Left ventricle myocardium inferior (tissue), 1 donor: ENCODE measurements at regions not wholly inside any gene's neighbourhood (a gene's known extent, or its start where the extent isn't known, plus 50 kb on each side); places are given as distances from the start of the nearest gene placed in this dataset.

ENCODE experiments used
- DNase-seq: peaks from one replicate; pipeline ENCODE4 v3.0.0-alpha.2; 2020
- H3K27ac ChIP-seq: fragments of 200-600 bp; replicated peaks from 2 replicates; pipeline ENCODE4 v1.8.0; 2021
- H3K27me3 ChIP-seq: fragments of 200-600 bp; 2 replicates; pipeline ENCODE4 v1.8.0; 2021; ENCODE audit warnings: low read depth
- H3K36me3 ChIP-seq: fragments of 200-600 bp; 2 replicates; pipeline ENCODE4 v1.8.0; 2021
- H3K4me1 ChIP-seq: fragments of 200-600 bp; 2 replicates; pipeline ENCODE4 v1.8.0; 2021
- H3K4me3 ChIP-seq: fragments of 200-600 bp; 2 replicates; pipeline ENCODE4 v1.8.0; 2021; ENCODE audit warnings: mild to moderate bottlenecking, moderate library complexity
- H3K9me3 ChIP-seq: fragments of 200-600 bp; replicated peaks from 2 replicates; pipeline ENCODE4 v1.8.0; 2021
- CTCF ChIP-seq: fragments of 200-600 bp; IDR thresholded peaks from 2 replicates; pipeline ENCODE4 v1.8.0; 2021; ENCODE audit warnings: antibody characterized with exemption, mild to moderate bottlenecking, borderline replicate concordance
- intact Hi-C: fragments of 100-400 bp; cut with micrococcal nuclease; formaldehyde crosslinking; loops from one replicate; pipeline ENCODE4 v1.11.0; 2022
- donor health status: DM: no; HTN: yes; CAD: no; lungs with severe emphysema.

- DNase-seq, result no peak
- intact Hi-C loops, result no loop called here
- Histone ChIP-seq H3K4me3 (no peak overlapping the region), H3K27ac (no peak overlapping the region), H3K9me3 (no peaks in the 10 kb centered on the region), H3K27me3 (no peaks in the 10 kb centered on the region), H3K36me3 (no peaks in the 10 kb centered on the region), H3K4me1 (no peaks in the 10 kb centered on the region)
- TF ChIP-seq CTCF, result no peak
Observed at GRCh38 chr3:28907616-28908015, 373.3 kb upstream of the RBMS3 start.

- no peaks in the 10 kb centered on the region for H3K9me3 ChIP-seq
- no peak overlapping the region for H3K4me3 ChIP-seq
- H3K27ac ChIP-seq, result no peak overlapping the region
- H3K27me3 ChIP-seq, result no peaks in the 10 kb centered on the region
- peaks cover 10% of the 10 kb centered on the region for H3K4me1 ChIP-seq
- intact Hi-C loops, result loop anchor here (10.0 kb wide), 2 partner anchors 362 to 852 kb away; no protein-coding TSS in a partner anchor
- DNase-seq, result no peak
- no peak for TF ChIP-seq CTCF
- no peaks in the 10 kb centered on the region for H3K36me3 ChIP-seq
Observed at GRCh38 chr3:28912120-28912885, 368.6 kb upstream of the RBMS3 start.

- Histone ChIP-seq H3K4me1 (peaks cover 10% of the 10 kb centered on the region), H3K4me3 (peak overlapping the region; percentile 52), H3K36me3 (no peaks in the 10 kb centered on the region), H3K27ac (peak overlapping the region; percentile 69), H3K9me3 (no peaks in the 10 kb centered on the region), H3K27me3 (no peaks in the 10 kb centered on the region)
- intact Hi-C loops, result loop anchor here (10.0 kb wide), 2 partner anchors 359 to 849 kb away; no protein-coding TSS in a partner anchor
- no peak for TF ChIP-seq CTCF
- DNase-seq, result no peak
Observed at GRCh38 chr3:28915741-28916500, 364.9 kb upstream of the RBMS3 start.

GRCh38 chr3:28916713-28917499 is 364.0 kb upstream of the RBMS3 start:
- Histone ChIP-seq H3K27ac (peak overlapping the region; percentile 69), H3K4me3 (peak overlapping the region; percentile 52), H3K9me3 (no peaks in the 10 kb centered on the region), H3K36me3 (no peaks in the 10 kb centered on the region), H3K27me3 (no peaks in the 10 kb centered on the region), H3K4me1 (peaks cover 10% of the 10 kb centered on the region)
- peak; percentile 79 for TF ChIP-seq CTCF
- intact Hi-C loops, result loop anchor here (10.0 kb wide), 2 partner anchors 358 to 848 kb away; no protein-coding TSS in a partner anchor
- DNase-seq, result peak; percentile 54

GRCh38 chr3:28917895-28918475 is 362.9 kb upstream of the RBMS3 start:
- Histone ChIP-seq H3K4me3 (no peak overlapping the region), H3K27me3 (no peaks in the 10 kb centered on the region), H3K36me3 (no peaks in the 10 kb centered on the region), H3K9me3 (no peaks in the 10 kb centered on the region), H3K4me1 (peaks cover 10% of the 10 kb centered on the region), H3K27ac (peak overlapping the region; percentile 11)
- intact Hi-C loops, result loop anchor here (10.0 kb wide), 2 partner anchors 357 to 847 kb away; no protein-coding TSS in a partner anchor
- no peak for TF ChIP-seq CTCF
- no peak for DNase-seq
